ENCODE measurements at regions not wholly inside any gene's neighbourhood (a gene's known extent, or its start where the extent isn't known, plus 50 kb on each side); places are given as distances from the start of the nearest gene placed in this dataset.

GRCh38 chr5:149441986-149442385 is 62.9 kb upstream of the IL17B start:
- no peak for DNase-seq (ENCODE audit: low spot score)

- no peak for DNase-seq (ENCODE audit: low spot score)
These were observed 62.2 kb upstream of the IL17B start for GRCh38 chr5:149441194-149441753.

- DNase-seq (ENCODE audit: low spot score) = peak; percentile 75
These were observed 60.9 kb upstream of the IL17B start for GRCh38 chr5:149439899-149440542.

GRCh38 chr5:149438711-149439132 is 59.6 kb upstream of the IL17B start:
- no peak for DNase-seq (ENCODE audit: low spot score)

GRCh38 chr5:149438281-149438680 is 59.2 kb upstream of the IL17B start:
- DNase-seq (ENCODE audit: low spot score) = no peak

- DNase-seq (ENCODE audit: low spot score) = no peak
These were observed 58.4 kb upstream of the IL17B start for GRCh38 chr5:149437391-149438040.

GRCh38 chr5:149435660-149436059 is 56.6 kb upstream of the IL17B start:
- no peak for DNase-seq (ENCODE audit: low spot score)

- no peak for DNase-seq (ENCODE audit: low spot score)
These were observed 55.9 kb upstream of the IL17B start for GRCh38 chr5:149435015-149435376.

- no peak for DNase-seq (ENCODE audit: low spot score)
These were observed 55.3 kb upstream of the IL17B start for GRCh38 chr5:149434162-149435014.

- no peak for DNase-seq (ENCODE audit: low spot score)
These were observed 54.5 kb upstream of the IL17B start for GRCh38 chr5:149433524-149434131.

GRCh38 chr5:149432911-149433401 is 53.9 kb upstream of the IL17B start:
- no peak for DNase-seq (ENCODE audit: low spot score)

- no peak for DNase-seq (ENCODE audit: low spot score)
These were observed 53.3 kb upstream of the IL17B start for GRCh38 chr5:149432376-149432775.

- no peak for DNase-seq (ENCODE audit: low spot score)
These were observed 51.0 kb upstream of the IL17B start for GRCh38 chr5:149429839-149430721.

All from mucosa of gallbladder (tissue), 1 donor.